Activated gamma-delta T cell treated with Interleukin-2 at 50 U/mL for 16 hours (primary cell): ENCODE measurements at regions not wholly inside any gene's neighbourhood (a gene's known extent, or its start where the extent isn't known, plus 50 kb on each side); places are given as distances from the start of the nearest gene placed in this dataset.

Source experiments
- DNase-seq: peaks from one replicate; pipeline ENCODE4 v3.0.0-alpha.2; 2020

- DNase-seq: no peak
Measured at GRCh38 chr13:80235166-80235966, 105.6 kb downstream of the SPRY2 start.

- DNase-seq: no peak
Measured at GRCh38 chr13:80227645-80228044, 113.3 kb downstream of the SPRY2 start.

- DNase-seq: no peak
Measured at GRCh38 chr13:80226645-80227044, 114.3 kb downstream of the SPRY2 start.

GRCh38 chr13:80224468-80224867 lies 116.5 kb downstream of the SPRY2 start:
- DNase-seq: no peak

GRCh38 chr13:80217614-80218456 lies 123.1 kb downstream of the SPRY2 start:
- DNase-seq: no peak

GRCh38 chr13:80215368-80215767 lies 125.6 kb downstream of the SPRY2 start:
- DNase-seq: no peak

GRCh38 chr13:80214521-80214991 lies 126.4 kb downstream of the SPRY2 start:
- DNase-seq: no peak

- no peak for DNase-seq
Measured at GRCh38 chr13:80214050-80214449, 126.9 kb downstream of the SPRY2 start.

- no peak for DNase-seq
Measured at GRCh38 chr13:80213201-80213600, 127.7 kb downstream of the SPRY2 start.

GRCh38 chr13:80211566-80211965 lies 129.4 kb downstream of the SPRY2 start:
- no peak for DNase-seq

GRCh38 chr13:80204642-80205041 lies 136.3 kb downstream of the SPRY2 start:
- no peak for DNase-seq

GRCh38 chr13:80203496-80203895 lies 137.4 kb downstream of the SPRY2 start:
- no peak for DNase-seq

GRCh38 chr13:80201694-80202468 lies 139.0 kb downstream of the SPRY2 start:
- DNase-seq: no peak

GRCh38 chr13:80199585-80200292 lies 141.2 kb downstream of the SPRY2 start:
- no peak for DNase-seq

- no peak for DNase-seq
Measured at GRCh38 chr13:80199067-80199466, 141.9 kb downstream of the SPRY2 start.

GRCh38 chr13:80196756-80197155 lies 144.2 kb downstream of the SPRY2 start:
- DNase-seq: no peak

- no peak for DNase-seq
Measured at GRCh38 chr13:80195649-80196048, 145.3 kb downstream of the SPRY2 start.

- DNase-seq: no peak
Measured at GRCh38 chr13:80189889-80190597, 150.9 kb downstream of the SPRY2 start.

- no peak for DNase-seq
Measured at GRCh38 chr13:80180740-80181355, 160.1 kb downstream of the SPRY2 start.

- no peak for DNase-seq
Measured at GRCh38 chr13:80177327-80177726, 163.6 kb downstream of the SPRY2 start.

GRCh38 chr13:80173224-80173623 lies 167.7 kb downstream of the SPRY2 start:
- no peak for DNase-seq
